ENCODE measurements at regions not wholly inside any gene's neighbourhood (a gene's known extent, or its start where the extent isn't known, plus 50 kb on each side); places are given as distances from the start of the nearest gene placed in this dataset.
"Not testable (repeated sequence)": the region's sequence is repeated elsewhere in the genome, so short reads cannot be mapped to it uniquely, and the experiment has no call there.

GRCh38 chr6:6952927-6953326 is 154.8 kb upstream of the RREB1 start:
- not testable (repeated sequence) for H3K27me3 ChIP-seq (ENCODE audit: control insufficient read depth, insufficient read depth, low read length, poor library complexity, severe bottlenecking); H3K9me3 ChIP-seq (ENCODE audit: control insufficient read depth, low read length); H3K4me3 ChIP-seq (ENCODE audit: insufficient read depth, low read depth, low read length); H3K27ac ChIP-seq (ENCODE audit: insufficient read depth, low read depth, low read length, poor library complexity, severe bottlenecking); H3K4me1 ChIP-seq (ENCODE audit: control insufficient read depth, insufficient read depth, low read length); H3K36me3 ChIP-seq (ENCODE audit: control insufficient read depth, insufficient read depth, low read length)
- 94 to 95% methylated on average over 6 of the region's 6 CpGs for WGBS, 2 experiments

DNA sequence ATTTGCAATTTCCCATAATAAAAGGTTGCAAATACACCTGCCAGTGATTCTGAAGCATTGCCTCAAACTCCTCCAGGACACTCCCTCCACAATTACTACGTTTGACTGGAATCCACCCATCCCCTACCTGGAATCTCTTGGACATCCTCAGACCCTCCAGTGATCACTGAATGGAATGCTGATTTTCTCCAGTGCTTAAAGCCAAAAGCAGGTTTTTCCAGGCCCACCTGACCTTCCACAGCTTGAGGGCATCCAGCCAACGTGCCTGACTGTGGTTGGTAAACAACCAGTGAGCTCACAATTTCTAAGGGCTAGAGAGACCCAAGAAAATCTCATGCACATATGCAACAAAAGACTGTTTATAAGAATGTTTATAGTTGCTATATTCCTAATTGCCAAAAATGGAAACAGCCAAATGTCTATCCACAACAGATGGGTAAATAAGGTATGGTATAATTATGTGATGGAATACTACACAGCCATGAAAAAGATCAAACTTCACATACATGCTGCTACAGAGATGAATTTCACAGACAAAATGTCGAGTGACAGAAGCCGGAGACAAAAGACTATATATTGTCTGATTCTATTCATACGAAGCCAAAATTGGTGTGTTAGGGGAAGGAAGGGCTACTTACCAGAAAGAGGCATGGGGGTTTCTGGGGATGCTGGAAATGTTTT is 147.1 kb upstream of the RREB1 start:
- H3K36me3 ChIP-seq (ENCODE audit: control insufficient read depth, insufficient read depth, low read length) = no peaks in the 10 kb centered on the region

DNA sequence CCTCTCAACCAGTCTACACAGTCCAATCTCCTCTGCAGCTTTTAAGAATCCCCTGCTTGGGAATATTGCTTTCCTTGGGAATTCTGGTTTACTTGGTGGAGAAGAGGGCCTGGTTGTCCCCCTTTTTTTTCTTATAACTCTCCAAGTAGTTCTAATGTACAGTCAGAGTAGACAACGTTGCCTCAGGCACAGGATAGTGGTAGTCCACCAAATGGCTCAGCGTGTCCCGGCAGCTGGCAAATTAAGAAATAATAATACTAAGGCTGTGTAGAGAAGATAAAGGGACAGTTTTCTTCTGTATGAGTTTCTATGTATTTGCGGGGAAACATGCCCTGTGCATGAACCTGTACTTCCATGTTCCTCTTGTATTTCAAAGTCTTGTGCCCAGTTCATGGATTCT is 145.7 kb upstream of the RREB1 start:
- H3K27me3 ChIP-seq (ENCODE audit: control insufficient read depth, insufficient read depth, low read length, poor library complexity, severe bottlenecking) = no peaks in the 10 kb centered on the region
- H3K4me1 ChIP-seq (ENCODE audit: control insufficient read depth, insufficient read depth, low read length) = no peaks in the 10 kb centered on the region
- no peak overlapping the region for H3K4me3 ChIP-seq (ENCODE audit: insufficient read depth, low read depth, low read length)
- 93 to 94% methylated on average over 4 of the region's 4 CpGs for WGBS, 2 experiments
- H3K36me3 ChIP-seq (ENCODE audit: control insufficient read depth, insufficient read depth, low read length) = no peaks in the 10 kb centered on the region
- no peak overlapping the region for H3K27ac ChIP-seq (ENCODE audit: insufficient read depth, low read depth, low read length, poor library complexity, severe bottlenecking)
- H3K9me3 ChIP-seq (ENCODE audit: control insufficient read depth, low read length) = no peaks in the 10 kb centered on the region

More for the DNA sequence above, 147.1 kb upstream of the RREB1 start:
- WGBS, 2 experiments = 88% methylated on average over 5 of the region's 5 CpGs
- H3K9me3 ChIP-seq (ENCODE audit: control insufficient read depth, low read length) = no peaks in the 10 kb centered on the region
- H3K27ac ChIP-seq (ENCODE audit: insufficient read depth, low read depth, low read length, poor library complexity, severe bottlenecking) = no peak overlapping the region
- H3K4me1 ChIP-seq (ENCODE audit: control insufficient read depth, insufficient read depth, low read length) = no peaks in the 10 kb centered on the region
- no peak overlapping the region for H3K4me3 ChIP-seq (ENCODE audit: insufficient read depth, low read depth, low read length)
- H3K27me3 ChIP-seq (ENCODE audit: control insufficient read depth, insufficient read depth, low read length, poor library complexity, severe bottlenecking) = no peaks in the 10 kb centered on the region

DNA sequence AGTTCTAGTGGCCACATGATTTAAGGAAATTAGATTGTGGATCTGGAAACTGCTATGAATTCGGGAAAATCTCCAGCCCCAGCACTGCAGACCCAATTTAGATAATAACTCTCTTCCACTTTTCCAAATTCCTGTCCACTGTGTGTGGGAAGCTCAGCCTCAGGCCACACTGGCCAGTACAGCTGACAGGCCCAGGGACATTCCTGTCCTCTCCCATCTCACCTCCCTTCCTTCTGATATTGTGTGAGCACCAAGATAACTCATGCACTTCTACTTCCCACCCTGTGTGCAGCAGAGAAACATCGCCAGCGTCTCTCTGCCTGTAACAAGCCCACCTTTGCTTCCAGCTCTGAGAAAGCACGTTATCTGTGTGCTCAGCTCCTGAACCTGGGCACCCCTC is 145.1 kb upstream of the RREB1 start:
- H3K9me3 ChIP-seq (ENCODE audit: control insufficient read depth, low read length) = no peaks in the 10 kb centered on the region
- H3K27me3 ChIP-seq (ENCODE audit: control insufficient read depth, insufficient read depth, low read length, poor library complexity, severe bottlenecking) = no peaks in the 10 kb centered on the region
- WGBS, 2 experiments = 89 to 92% methylated on average over 4 of the region's 4 CpGs
- H3K36me3 ChIP-seq (ENCODE audit: control insufficient read depth, insufficient read depth, low read length) = no peaks in the 10 kb centered on the region
- no peak overlapping the region for H3K27ac ChIP-seq (ENCODE audit: insufficient read depth, low read depth, low read length, poor library complexity, severe bottlenecking)
- H3K4me3 ChIP-seq (ENCODE audit: insufficient read depth, low read depth, low read length) = no peak overlapping the region
- no peaks in the 10 kb centered on the region for H3K4me1 ChIP-seq (ENCODE audit: control insufficient read depth, insufficient read depth, low read length)

GRCh38 chr6:6963390-6963789 is 144.4 kb upstream of the RREB1 start:
- H3K27ac ChIP-seq (ENCODE audit: insufficient read depth, low read depth, low read length, poor library complexity, severe bottlenecking); H3K36me3 ChIP-seq (ENCODE audit: control insufficient read depth, insufficient read depth, low read length); H3K4me1 ChIP-seq (ENCODE audit: control insufficient read depth, insufficient read depth, low read length); H3K27me3 ChIP-seq (ENCODE audit: control insufficient read depth, insufficient read depth, low read length, poor library complexity, severe bottlenecking); H3K4me3 ChIP-seq (ENCODE audit: insufficient read depth, low read depth, low read length); H3K9me3 ChIP-seq (ENCODE audit: control insufficient read depth, low read length): not testable (repeated sequence)
- WGBS, 2 experiments = 86% methylated on average over 7 of the region's 7 CpGs

DNA sequence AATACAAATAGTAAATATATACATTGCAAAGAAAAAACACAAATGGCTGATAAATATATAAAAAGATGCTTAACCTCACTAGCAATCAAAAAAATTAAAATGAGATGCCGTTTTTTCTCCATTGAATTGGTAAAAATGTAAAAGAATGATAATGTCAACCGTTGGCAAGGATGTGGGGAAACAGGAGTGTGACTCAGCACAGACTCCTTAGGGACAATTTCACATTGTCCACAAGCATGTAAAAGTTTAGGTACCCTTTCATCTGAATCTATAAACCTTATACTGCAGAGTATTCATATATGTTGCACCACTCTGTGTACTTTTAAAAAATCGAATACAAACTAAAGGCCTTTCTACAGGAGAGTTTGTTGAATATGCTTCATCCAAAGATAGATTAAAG is 143.1 kb upstream of the RREB1 start:
- Histone ChIP-seq H3K4me1 (ENCODE audit: control insufficient read depth, insufficient read depth, low read length) (no peaks in the 10 kb centered on the region), H3K27ac (ENCODE audit: insufficient read depth, low read depth, low read length, poor library complexity, severe bottlenecking) (no peak overlapping the region), H3K36me3 (ENCODE audit: control insufficient read depth, insufficient read depth, low read length) (no peaks in the 10 kb centered on the region), H3K27me3 (ENCODE audit: control insufficient read depth, insufficient read depth, low read length, poor library complexity, severe bottlenecking) (no peaks in the 10 kb centered on the region), H3K4me3 (ENCODE audit: insufficient read depth, low read depth, low read length) (no peak overlapping the region), H3K9me3 (ENCODE audit: control insufficient read depth, low read length) (no peaks in the 10 kb centered on the region)
- 82 to 90% methylated on average over 3 of the region's 3 CpGs for WGBS, 2 experiments

GRCh38 chr6:6966127-6966526 is 141.6 kb upstream of the RREB1 start:
- H3K27ac ChIP-seq (ENCODE audit: insufficient read depth, low read depth, low read length, poor library complexity, severe bottlenecking) = no peak overlapping the region
- H3K4me3 ChIP-seq (ENCODE audit: insufficient read depth, low read depth, low read length) = no peak overlapping the region
- no peaks in the 10 kb centered on the region for H3K4me1 ChIP-seq (ENCODE audit: control insufficient read depth, insufficient read depth, low read length)
- no peaks in the 10 kb centered on the region for H3K36me3 ChIP-seq (ENCODE audit: control insufficient read depth, insufficient read depth, low read length)
- WGBS, 2 experiments = 87 to 91% methylated on average over 1 of the region's 1 CpG
- no peaks in the 10 kb centered on the region for H3K9me3 ChIP-seq (ENCODE audit: control insufficient read depth, low read length)
- no peaks in the 10 kb centered on the region for H3K27me3 ChIP-seq (ENCODE audit: control insufficient read depth, insufficient read depth, low read length, poor library complexity, severe bottlenecking)

DNA sequence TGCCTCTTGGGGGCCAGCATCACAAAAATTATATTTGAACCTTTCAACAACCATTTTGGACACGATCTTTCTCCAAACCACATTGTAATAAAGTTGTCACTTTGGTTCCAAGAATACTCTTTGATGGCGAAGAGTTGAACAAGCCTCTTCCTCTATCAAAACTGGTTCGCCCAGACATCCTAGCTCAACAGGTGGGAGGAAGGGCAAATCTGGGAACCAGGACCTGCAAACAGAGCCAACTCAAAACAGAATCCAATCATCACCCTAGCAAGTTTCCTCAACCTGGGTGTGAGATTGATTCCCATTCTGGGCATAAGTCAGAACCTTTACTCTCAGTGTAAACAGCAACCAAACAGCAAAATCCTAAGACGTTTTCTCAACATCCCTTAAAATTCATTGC is 141.2 kb upstream of the RREB1 start:
- no peaks in the 10 kb centered on the region for H3K9me3 ChIP-seq (ENCODE audit: control insufficient read depth, low read length)
- H3K4me3 ChIP-seq (ENCODE audit: insufficient read depth, low read depth, low read length) = no peak overlapping the region
- H3K4me1 ChIP-seq (ENCODE audit: control insufficient read depth, insufficient read depth, low read length) = no peaks in the 10 kb centered on the region
- H3K27me3 ChIP-seq (ENCODE audit: control insufficient read depth, insufficient read depth, low read length, poor library complexity, severe bottlenecking) = no peaks in the 10 kb centered on the region
- no peaks in the 10 kb centered on the region for H3K36me3 ChIP-seq (ENCODE audit: control insufficient read depth, insufficient read depth, low read length)
- H3K27ac ChIP-seq (ENCODE audit: insufficient read depth, low read depth, low read length, poor library complexity, severe bottlenecking) = no peak overlapping the region
- 88 to 95% methylated on average over 4 of the region's 4 CpGs for WGBS, 2 experiments

- WGBS, 2 experiments = 90 to 95% methylated on average over 3 of the region's 3 CpGs
- H3K27ac ChIP-seq (ENCODE audit: insufficient read depth, low read depth, low read length, poor library complexity, severe bottlenecking) = no peak overlapping the region
- no peaks in the 10 kb centered on the region for H3K36me3 ChIP-seq (ENCODE audit: control insufficient read depth, insufficient read depth, low read length)
These were observed 139.4 kb upstream of the RREB1 start for GRCh38 chr6:6968357-6968730.

GRCh38 chr6:6968731-6969552 is 138.8 kb upstream of the RREB1 start:
- Histone ChIP-seq H3K4me1 (ENCODE audit: control insufficient read depth, insufficient read depth, low read length) (no peaks in the 10 kb centered on the region), H3K27me3 (ENCODE audit: control insufficient read depth, insufficient read depth, low read length, poor library complexity, severe bottlenecking) (no peaks in the 10 kb centered on the region), H3K4me3 (ENCODE audit: insufficient read depth, low read depth, low read length) (no peak overlapping the region), H3K36me3 (ENCODE audit: control insufficient read depth, insufficient read depth, low read length) (no peaks in the 10 kb centered on the region), H3K27ac (ENCODE audit: insufficient read depth, low read depth, low read length, poor library complexity, severe bottlenecking) (no peak overlapping the region), H3K9me3 (ENCODE audit: control insufficient read depth, low read length) (no peaks in the 10 kb centered on the region)
- WGBS, 2 experiments = 91 to 95% methylated on average over 10 of the region's 10 CpGs

More at GRCh38 chr6:6968357-6968730, 139.4 kb upstream of the RREB1 start:
- H3K27me3 ChIP-seq (ENCODE audit: control insufficient read depth, insufficient read depth, low read length, poor library complexity, severe bottlenecking) = no peaks in the 10 kb centered on the region
- H3K9me3 ChIP-seq (ENCODE audit: control insufficient read depth, low read length) = no peaks in the 10 kb centered on the region
- no peaks in the 10 kb centered on the region for H3K4me1 ChIP-seq (ENCODE audit: control insufficient read depth, insufficient read depth, low read length)
- H3K4me3 ChIP-seq (ENCODE audit: insufficient read depth, low read depth, low read length) = no peak overlapping the region

All from ectodermal cell (in vitro differentiated cells).